ENCODE measurements at regions not wholly inside any gene's neighbourhood (a gene's known extent, or its start where the extent isn't known, plus 50 kb on each side); places are given as distances from the start of the nearest gene placed in this dataset.
"Not testable (repeated sequence)": the region's sequence is repeated elsewhere in the genome, so short reads cannot be mapped to it uniquely, and the experiment has no call there.

- Histone ChIP-seq H3K9ac (ENCODE audit: low read depth, low read length) (no peak overlapping the region), H3K27ac (ENCODE audit: low read length) (no peak overlapping the region), H3K9me3 (ENCODE audit: insufficient read depth, low read depth, low read length) (no peaks in the 10 kb centered on the region), H3K4me3 (ENCODE audit: low read length) (no peak overlapping the region), H3K27me3 (ENCODE audit: insufficient read depth, low read length) (no peaks in the 10 kb centered on the region), H3K4me1 (ENCODE audit: insufficient read depth, low read length) (no peaks in the 10 kb centered on the region), H3K36me3 (ENCODE audit: insufficient read depth, low read depth, low read length) (no peaks in the 10 kb centered on the region)
Measured at GRCh38 chr11:91497847-91498246, 726.8 kb upstream of the FAT3 start.

GRCh38 chr11:91495837-91496236 is 728.8 kb upstream of the FAT3 start:
- Histone ChIP-seq H3K4me3 (ENCODE audit: low read length) (no peak overlapping the region), H3K36me3 (ENCODE audit: insufficient read depth, low read depth, low read length) (no peaks in the 10 kb centered on the region), H3K27me3 (ENCODE audit: insufficient read depth, low read length) (no peaks in the 10 kb centered on the region), H3K9me3 (ENCODE audit: insufficient read depth, low read depth, low read length) (no peaks in the 10 kb centered on the region), H3K4me1 (ENCODE audit: insufficient read depth, low read length) (no peaks in the 10 kb centered on the region), H3K27ac (ENCODE audit: low read length) (no peak overlapping the region), H3K9ac (ENCODE audit: low read depth, low read length) (no peak overlapping the region)

- no peak overlapping the region for H3K9ac ChIP-seq (ENCODE audit: low read depth, low read length)
- no peaks in the 10 kb centered on the region for H3K9me3 ChIP-seq (ENCODE audit: insufficient read depth, low read depth, low read length)
- no peaks in the 10 kb centered on the region for H3K27me3 ChIP-seq (ENCODE audit: insufficient read depth, low read length)
- no peaks in the 10 kb centered on the region for H3K36me3 ChIP-seq (ENCODE audit: insufficient read depth, low read depth, low read length)
- H3K4me3 ChIP-seq (ENCODE audit: low read length) = peak overlapping the region; percentile 33; the same call in 1 of the 2 replicates
- peaks cover 4% of the 10 kb centered on the region; the same call in 1 of the 2 replicates for H3K4me1 ChIP-seq (ENCODE audit: insufficient read depth, low read length)
- H3K27ac ChIP-seq (ENCODE audit: low read length) = no peak overlapping the region
Measured at GRCh38 chr11:91489989-91490388, 734.6 kb upstream of the FAT3 start.

GRCh38 chr11:91483956-91484355 is 740.7 kb upstream of the FAT3 start:
- not testable (repeated sequence) for H3K36me3 ChIP-seq (ENCODE audit: insufficient read depth, low read depth, low read length); H3K9me3 ChIP-seq (ENCODE audit: insufficient read depth, low read depth, low read length); H3K27me3 ChIP-seq (ENCODE audit: insufficient read depth, low read length); H3K4me3 ChIP-seq (ENCODE audit: low read length); H3K9ac ChIP-seq (ENCODE audit: low read depth, low read length); H3K27ac ChIP-seq (ENCODE audit: low read length); H3K4me1 ChIP-seq (ENCODE audit: insufficient read depth, low read length)

GRCh38 chr11:91481875-91482274 is 742.7 kb upstream of the FAT3 start:
- not testable (repeated sequence) for H3K4me3 ChIP-seq (ENCODE audit: low read length); H3K36me3 ChIP-seq (ENCODE audit: insufficient read depth, low read depth, low read length); H3K9me3 ChIP-seq (ENCODE audit: insufficient read depth, low read depth, low read length); H3K9ac ChIP-seq (ENCODE audit: low read depth, low read length); H3K4me1 ChIP-seq (ENCODE audit: insufficient read depth, low read length); H3K27me3 ChIP-seq (ENCODE audit: insufficient read depth, low read length); H3K27ac ChIP-seq (ENCODE audit: low read length)

- H3K27me3 ChIP-seq (ENCODE audit: insufficient read depth, low read length) = no peaks in the 10 kb centered on the region
- no peak overlapping the region for H3K4me3 ChIP-seq (ENCODE audit: low read length)
- no peaks in the 10 kb centered on the region for H3K36me3 ChIP-seq (ENCODE audit: insufficient read depth, low read depth, low read length)
- no peaks in the 10 kb centered on the region for H3K4me1 ChIP-seq (ENCODE audit: insufficient read depth, low read length)
- no peak overlapping the region for H3K27ac ChIP-seq (ENCODE audit: low read length)
- H3K9me3 ChIP-seq (ENCODE audit: insufficient read depth, low read depth, low read length) = no peaks in the 10 kb centered on the region
- no peak overlapping the region for H3K9ac ChIP-seq (ENCODE audit: low read depth, low read length)
Measured at GRCh38 chr11:91470656-91471055, 754.0 kb upstream of the FAT3 start.

- Histone ChIP-seq H3K27ac (ENCODE audit: low read length) (no peak overlapping the region), H3K9ac (ENCODE audit: low read depth, low read length) (no peak overlapping the region), H3K27me3 (ENCODE audit: insufficient read depth, low read length) (no peaks in the 10 kb centered on the region), H3K4me1 (ENCODE audit: insufficient read depth, low read length) (no peaks in the 10 kb centered on the region), H3K9me3 (ENCODE audit: insufficient read depth, low read depth, low read length) (no peaks in the 10 kb centered on the region), H3K4me3 (ENCODE audit: low read length) (no peak overlapping the region), H3K36me3 (ENCODE audit: insufficient read depth, low read depth, low read length) (no peaks in the 10 kb centered on the region)
Measured at GRCh38 chr11:91459840-91460239, 764.8 kb upstream of the FAT3 start.

GRCh38 chr11:91446267-91446666 is 778.4 kb upstream of the FAT3 start:
- H3K27ac ChIP-seq (ENCODE audit: low read length) = no peak overlapping the region
- no peak overlapping the region for H3K9ac ChIP-seq (ENCODE audit: low read depth, low read length)
- no peaks in the 10 kb centered on the region for H3K27me3 ChIP-seq (ENCODE audit: insufficient read depth, low read length)
- H3K4me3 ChIP-seq (ENCODE audit: low read length) = no peak overlapping the region
- H3K4me1 ChIP-seq (ENCODE audit: insufficient read depth, low read length) = no peaks in the 10 kb centered on the region
- no peaks in the 10 kb centered on the region for H3K9me3 ChIP-seq (ENCODE audit: insufficient read depth, low read depth, low read length)
- H3K36me3 ChIP-seq (ENCODE audit: insufficient read depth, low read depth, low read length) = no peaks in the 10 kb centered on the region

- Histone ChIP-seq H3K27ac (ENCODE audit: low read length) (no peak overlapping the region), H3K4me3 (ENCODE audit: low read length) (no peak overlapping the region), H3K9me3 (ENCODE audit: insufficient read depth, low read depth, low read length) (no peaks in the 10 kb centered on the region), H3K4me1 (ENCODE audit: insufficient read depth, low read length) (no peaks in the 10 kb centered on the region), H3K9ac (ENCODE audit: low read depth, low read length) (no peak overlapping the region), H3K27me3 (ENCODE audit: insufficient read depth, low read length) (no peaks in the 10 kb centered on the region), H3K36me3 (ENCODE audit: insufficient read depth, low read depth, low read length) (no peaks in the 10 kb centered on the region)
Measured at GRCh38 chr11:91435694-91436395, 788.8 kb upstream of the FAT3 start.

GRCh38 chr11:91433284-91434010 is 791.2 kb upstream of the FAT3 start:
- Histone ChIP-seq H3K9me3 (ENCODE audit: insufficient read depth, low read depth, low read length) (no peaks in the 10 kb centered on the region), H3K4me3 (ENCODE audit: low read length) (no peak overlapping the region), H3K27me3 (ENCODE audit: insufficient read depth, low read length) (no peaks in the 10 kb centered on the region), H3K36me3 (ENCODE audit: insufficient read depth, low read depth, low read length) (no peaks in the 10 kb centered on the region), H3K9ac (ENCODE audit: low read depth, low read length) (no peak overlapping the region), H3K4me1 (ENCODE audit: insufficient read depth, low read length) (no peaks in the 10 kb centered on the region), H3K27ac (ENCODE audit: low read length) (no peak overlapping the region)

- no peak overlapping the region for H3K4me3 ChIP-seq (ENCODE audit: low read length)
- no peaks in the 10 kb centered on the region for H3K36me3 ChIP-seq (ENCODE audit: insufficient read depth, low read depth, low read length)
- no peak overlapping the region for H3K27ac ChIP-seq (ENCODE audit: low read length)
- H3K9me3 ChIP-seq (ENCODE audit: insufficient read depth, low read depth, low read length) = no peaks in the 10 kb centered on the region
- H3K27me3 ChIP-seq (ENCODE audit: insufficient read depth, low read length) = no peaks in the 10 kb centered on the region
- no peak overlapping the region for H3K9ac ChIP-seq (ENCODE audit: low read depth, low read length)
- no peaks in the 10 kb centered on the region for H3K4me1 ChIP-seq (ENCODE audit: insufficient read depth, low read length)
Measured at GRCh38 chr11:91421641-91422040, 803.0 kb upstream of the FAT3 start.

GRCh38 chr11:91407842-91408241 is 816.8 kb upstream of the FAT3 start:
- Histone ChIP-seq H3K27me3 (ENCODE audit: insufficient read depth, low read length) (no peaks in the 10 kb centered on the region), H3K4me3 (ENCODE audit: low read length) (no peak overlapping the region), H3K9me3 (ENCODE audit: insufficient read depth, low read depth, low read length) (no peaks in the 10 kb centered on the region), H3K36me3 (ENCODE audit: insufficient read depth, low read depth, low read length) (no peaks in the 10 kb centered on the region), H3K9ac (ENCODE audit: low read depth, low read length) (no peak overlapping the region), H3K4me1 (ENCODE audit: insufficient read depth, low read length) (no peaks in the 10 kb centered on the region), H3K27ac (ENCODE audit: low read length) (no peak overlapping the region)

Measured in iPS-20b (cell line).